ENCODE measurements at regions not wholly inside any gene's neighbourhood (a gene's known extent, or its start where the extent isn't known, plus 50 kb on each side); places are given as distances from the start of the nearest gene placed in this dataset.
A peak's percentile ranks its signal among the peaks of the same experiment; 100 is the strongest.

DNA sequence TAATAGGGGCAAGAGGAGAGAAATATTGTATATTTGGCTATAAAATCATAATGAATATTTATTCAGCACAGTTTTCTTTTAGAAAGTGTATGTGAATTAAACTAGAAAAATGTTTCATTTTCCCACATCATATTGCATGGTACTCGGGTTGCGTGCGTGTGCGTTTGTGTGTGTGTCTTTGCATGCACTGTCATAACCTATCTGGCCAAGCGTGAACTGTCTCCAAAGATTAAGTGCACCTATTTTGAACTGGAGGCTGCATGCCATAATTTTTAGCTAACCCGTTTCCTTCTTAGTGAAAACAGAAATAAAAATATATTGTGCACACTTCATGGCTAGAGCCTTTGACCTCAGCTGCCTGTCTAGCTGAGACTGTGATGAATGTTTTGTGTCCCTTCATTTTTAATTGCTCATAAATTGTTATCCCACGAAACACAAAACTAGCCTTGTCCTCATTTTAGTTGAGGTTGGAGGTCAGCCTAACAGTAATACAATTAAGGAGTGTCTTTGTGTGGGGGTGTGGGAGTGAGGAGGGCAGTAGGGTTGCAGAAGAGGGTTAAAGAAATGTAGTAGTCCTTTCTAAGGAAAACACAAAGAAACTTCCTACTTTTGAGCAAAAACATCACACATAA lies 336.1 kb upstream of the POU3F2 start:
- no peak for DNase-seq

DNA sequence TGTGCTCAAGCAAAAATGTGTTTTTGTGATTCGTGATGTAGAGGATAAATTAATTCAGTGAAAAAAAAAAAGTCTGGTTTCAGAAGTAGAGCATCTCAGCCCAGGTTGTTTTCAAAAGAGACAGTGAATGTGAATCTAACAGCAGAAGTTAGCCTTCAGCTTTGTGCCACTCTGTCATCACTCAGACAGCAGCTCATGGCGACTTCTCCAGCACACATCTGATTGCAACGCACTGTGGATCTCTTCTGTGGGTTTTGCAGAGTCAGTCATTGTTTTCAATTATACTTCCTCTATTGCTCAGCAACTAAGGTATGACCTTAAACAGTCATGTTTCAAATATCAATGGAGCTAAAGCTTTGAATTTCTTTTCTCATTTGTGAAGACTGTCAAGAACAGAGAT lies 335.5 kb upstream of the POU3F2 start:
- DNase-seq = no peak

DNA sequence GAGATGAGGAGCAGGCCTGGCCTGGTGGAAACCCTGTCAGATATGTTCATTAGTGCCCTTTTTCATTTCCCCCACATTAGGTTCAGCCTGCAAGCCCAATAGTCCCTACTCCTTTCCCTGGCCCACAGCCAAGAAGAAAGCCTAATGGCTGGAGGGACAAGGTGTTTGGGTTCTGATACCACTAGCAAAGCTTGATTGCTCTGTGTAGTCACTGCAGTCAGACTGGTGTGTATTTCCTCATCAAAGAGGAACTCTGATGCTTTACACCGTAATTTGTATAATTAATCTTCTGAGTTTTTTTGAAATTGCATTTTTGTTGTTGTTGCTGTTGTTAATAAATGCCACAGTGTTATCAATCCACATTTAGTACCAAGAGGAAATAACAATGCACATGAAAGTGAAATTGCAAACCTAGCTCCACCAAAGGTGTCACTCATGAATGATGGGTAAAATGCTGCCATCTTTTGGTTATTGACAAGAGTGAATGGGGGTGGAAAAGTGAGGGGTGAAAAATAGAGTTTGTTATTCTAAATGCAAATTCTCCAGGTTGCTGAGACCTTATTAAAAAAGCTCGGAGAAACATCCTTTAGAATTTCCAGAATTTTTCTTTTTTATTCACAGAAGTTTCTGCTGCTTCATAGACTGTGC lies 320.2 kb upstream of the POU3F2 start:
- DNase-seq = no peak

DNA sequence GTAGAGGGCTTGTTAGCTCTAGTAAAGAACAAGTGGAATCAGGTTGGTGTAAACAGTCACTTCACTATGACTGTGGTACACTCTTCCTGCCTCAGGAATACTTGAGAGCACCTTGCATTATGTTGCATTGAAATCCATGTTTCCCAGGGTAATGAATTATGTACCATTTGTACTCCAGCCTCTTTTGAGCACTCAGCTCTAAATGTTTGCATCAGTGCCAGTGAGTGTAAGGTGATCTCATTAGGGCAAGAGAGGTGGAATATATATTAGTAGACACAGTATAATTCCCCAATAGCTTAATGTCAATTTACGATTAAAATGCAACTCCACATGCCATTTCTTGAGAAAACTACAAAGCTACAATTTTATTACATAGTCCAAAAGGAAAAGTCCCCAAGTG lies 319.6 kb upstream of the POU3F2 start:
- DNase-seq = no peak

DNA sequence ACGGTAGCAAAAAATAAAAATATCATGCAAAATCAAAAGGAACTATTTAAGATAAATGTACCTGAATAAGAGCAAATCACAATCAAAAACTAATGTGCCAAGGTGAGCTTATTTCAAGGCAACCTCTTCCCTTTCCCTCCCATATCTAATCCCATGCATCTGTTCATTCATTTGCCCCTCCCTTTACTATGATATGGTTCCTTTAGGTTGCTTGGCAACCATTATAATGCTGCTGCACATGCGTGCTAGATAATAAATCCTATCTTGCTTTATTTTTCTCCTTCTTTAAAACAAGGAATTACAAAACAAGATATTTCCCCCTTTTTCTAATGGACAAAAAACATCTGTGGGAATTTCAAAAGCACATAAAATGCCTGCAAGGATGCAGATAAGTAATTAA lies 318.2 kb upstream of the POU3F2 start:
- DNase-seq = no peak

DNA sequence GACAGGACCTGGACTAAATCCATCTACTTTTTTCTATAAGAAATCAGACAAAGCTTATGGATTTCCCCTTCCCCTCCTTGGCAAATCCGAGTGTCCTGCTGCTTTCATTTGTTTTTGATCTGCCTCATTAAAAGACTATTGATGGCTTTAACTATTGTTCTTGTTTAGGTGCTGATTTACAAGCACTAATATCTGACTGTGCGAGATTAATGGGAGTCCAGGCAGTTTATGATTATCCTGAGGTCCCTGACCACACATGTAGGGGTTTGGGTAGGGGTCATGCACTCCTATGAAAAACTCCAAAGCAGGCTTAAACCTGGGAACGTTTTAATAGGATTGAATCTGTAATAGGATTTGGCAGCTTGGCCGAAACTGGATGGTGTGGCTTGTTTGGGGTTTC lies 317.5 kb upstream of the POU3F2 start:
- DNase-seq = no peak

DNA sequence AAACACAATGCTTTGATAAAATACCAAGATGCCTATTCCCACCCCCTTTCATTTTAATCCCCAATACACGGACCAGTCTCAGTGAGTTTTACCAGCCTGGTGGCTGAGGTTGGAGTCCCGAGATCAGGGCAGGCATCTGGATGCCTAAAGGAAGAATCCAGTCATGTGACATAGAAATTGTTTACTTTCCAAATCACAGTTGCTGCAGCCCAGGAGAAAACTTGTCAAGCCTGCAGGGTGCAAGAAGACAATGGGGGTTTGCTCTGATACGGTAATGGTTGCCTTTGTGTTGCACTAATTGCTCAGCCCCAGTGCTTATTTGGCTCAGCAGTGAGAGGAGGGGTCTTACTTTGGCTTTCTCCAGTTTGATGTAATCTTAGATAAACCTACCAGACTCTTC lies 308.5 kb upstream of the POU3F2 start:
- DNase-seq = no peak

DNA sequence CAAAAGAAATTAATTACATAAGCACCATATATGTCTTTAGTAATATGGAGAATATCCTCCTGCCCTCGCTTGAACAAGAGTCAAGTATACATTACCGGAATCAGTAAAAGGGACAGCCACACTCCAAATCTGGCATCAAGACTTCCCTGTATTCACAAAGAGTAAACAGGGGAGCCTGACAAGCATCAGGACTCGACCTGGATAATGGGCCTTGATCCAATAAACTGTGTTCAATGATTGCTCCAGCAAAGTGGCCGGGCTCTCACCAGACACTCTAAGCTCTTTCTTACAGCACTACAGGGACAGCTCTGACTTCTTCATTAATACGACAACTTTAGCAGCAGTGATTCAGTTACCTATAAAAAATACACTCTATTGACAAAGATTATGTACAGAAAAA lies 307.9 kb upstream of the POU3F2 start:
- DNase-seq = no peak

DNA sequence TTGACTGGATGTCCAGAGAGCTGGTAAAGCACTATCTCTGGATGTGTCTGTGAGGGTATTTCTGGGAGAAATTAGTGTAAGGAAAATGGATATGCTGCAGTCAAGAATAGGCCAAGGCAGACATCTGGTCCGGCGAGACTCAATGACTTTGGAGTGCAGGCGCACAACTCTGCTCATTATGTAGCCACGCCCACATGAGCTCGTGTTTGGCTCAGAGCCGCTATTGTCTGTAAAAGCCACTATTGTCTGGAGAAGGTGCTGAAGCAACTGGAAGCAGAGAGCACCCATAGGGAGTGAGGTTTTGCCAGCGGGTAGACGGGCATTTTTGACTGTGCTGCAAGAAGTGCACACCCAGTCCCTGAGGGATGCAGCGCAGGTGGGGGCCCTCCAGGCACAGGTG lies 305.0 kb upstream of the POU3F2 start:
- peak; percentile 56 for DNase-seq

DNA sequence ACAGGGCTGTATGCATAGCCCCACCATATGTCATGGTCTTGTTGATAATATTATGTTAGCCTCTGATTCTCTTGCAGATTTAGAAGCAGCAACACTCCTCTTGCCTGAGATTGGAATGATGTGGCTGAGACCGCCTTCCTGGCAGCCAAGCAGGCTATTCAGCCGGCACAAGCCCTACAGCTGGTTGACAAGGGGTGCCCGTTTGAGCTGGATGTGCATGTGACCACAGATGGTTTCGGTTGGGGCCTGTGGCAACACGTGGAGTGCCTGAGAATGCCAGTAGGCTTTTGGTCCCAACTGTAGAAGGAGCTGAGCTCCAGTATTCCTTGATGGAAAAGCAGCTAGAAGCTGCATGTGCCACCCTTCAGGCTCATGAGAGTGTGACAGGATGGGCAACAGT lies 303.6 kb upstream of the POU3F2 start:
- DNase-seq = no peak

DNA sequence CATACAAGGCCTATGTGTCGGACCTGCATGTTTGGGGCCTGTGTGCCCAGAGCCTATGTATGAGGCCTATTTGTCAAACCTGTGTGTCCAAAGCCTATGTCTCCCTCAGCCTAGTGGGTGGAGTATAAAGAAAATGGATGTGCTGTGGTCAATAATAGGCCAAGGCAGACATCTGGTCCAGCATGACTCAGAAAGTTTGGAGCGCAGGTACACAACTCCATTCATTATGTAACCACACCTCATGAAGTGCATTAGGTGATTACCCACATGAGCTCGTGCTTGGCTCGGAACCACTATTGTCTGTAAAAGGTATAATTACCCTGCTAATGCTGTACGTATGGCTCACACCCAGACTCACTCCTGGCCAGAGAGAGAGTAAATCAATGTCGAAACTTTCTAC lies 302.4 kb upstream of the POU3F2 start:
- no peak for DNase-seq

DNA sequence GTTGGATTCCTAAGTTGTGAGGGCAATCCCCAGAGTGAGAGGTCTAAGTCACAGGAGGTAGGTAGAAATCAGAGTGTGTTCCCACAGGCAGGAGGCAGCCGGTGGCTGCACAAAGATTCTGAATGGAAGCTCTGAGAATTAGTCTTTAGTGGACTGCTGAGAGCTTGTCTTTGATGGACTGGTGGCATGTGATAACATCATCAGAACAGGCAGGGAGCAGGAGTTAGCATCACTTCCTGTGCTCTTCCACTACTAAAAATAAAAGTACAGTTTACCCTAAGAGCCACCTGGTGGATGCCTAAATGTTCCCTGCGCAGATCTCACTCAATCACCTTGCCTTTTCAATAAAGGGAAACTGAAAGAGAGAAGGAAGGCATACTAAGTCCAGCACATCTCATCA lies 294.6 kb upstream of the POU3F2 start:
- DNase-seq = no peak

DNA sequence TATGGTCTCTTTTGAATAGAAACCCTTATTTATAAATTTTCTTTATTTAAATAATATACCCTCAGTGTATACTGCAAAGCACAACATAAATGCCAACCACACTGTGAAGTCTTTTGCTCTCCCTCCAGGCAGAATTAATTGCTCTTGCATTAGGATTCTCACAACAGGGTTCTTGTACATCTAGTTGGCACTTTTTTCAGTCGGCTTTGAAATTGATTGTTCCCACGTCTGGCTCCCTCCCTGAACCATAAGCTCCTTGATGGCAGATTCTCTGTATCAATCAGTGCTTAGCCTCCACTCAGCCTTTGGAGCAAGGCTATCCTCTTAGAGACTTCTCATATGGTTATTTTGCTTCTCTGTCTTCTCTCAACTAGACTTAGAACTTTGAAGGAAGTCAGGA lies 288.0 kb upstream of the POU3F2 start:
- no peak for DNase-seq

DNA sequence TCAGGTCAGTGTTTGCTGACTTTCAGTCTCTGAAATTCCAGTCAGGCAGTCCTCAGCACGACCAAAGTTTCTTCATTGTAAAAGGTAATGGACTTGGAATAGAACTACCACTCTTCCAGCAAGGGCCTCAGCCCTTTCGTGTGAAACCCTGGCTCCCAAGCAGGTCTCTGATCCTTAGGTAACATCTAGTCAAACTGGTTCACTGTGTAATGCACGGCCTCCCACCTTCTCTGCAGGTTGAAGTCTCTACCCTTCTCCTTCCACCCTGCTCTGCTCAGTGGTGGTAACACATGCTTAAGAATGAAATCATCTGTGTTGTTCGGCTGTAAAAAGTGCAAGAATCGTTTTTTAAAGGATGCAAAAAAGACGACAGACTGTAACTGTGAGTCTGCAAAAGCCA lies 287.2 kb upstream of the POU3F2 start:
- DNase-seq = no peak

DNA sequence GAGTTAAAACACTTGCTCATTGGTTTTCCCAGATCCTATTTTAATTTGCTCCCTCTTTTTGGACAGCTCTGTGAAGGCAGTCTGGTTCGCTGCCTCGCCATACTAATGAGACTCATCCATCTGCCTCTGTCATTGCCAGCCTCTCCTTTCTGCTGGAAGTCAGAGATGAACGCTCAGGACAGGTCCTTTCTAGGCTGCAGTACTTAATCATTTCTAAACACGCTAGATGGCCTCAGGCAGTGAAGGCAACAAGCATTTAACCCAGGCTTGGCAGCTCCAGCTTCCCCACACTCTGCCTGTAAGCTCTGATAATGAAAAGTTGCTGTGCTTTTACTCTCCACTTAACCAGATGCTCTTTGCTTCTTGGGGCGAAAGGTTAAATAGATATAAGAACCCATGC lies 286.7 kb upstream of the POU3F2 start:
- DNase-seq = no peak

DNA sequence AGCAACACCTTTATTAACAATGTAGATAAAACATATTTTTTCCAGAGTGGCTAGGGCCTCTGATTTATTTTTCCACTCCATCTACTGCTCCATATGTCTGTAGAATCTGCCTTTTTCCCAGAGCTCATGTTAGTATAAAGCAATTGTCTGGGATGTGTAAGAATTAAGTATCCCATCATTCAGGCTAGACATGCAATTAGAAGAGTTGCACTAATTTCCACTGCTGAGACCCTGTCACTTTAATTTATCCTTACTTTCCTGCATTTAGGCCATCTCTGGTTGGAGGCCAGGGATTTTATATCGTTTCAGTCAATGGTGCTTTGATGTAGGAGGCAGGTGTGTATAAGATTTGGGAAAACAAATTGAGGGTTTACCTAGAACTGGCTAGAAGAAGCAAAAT lies 286.1 kb upstream of the POU3F2 start:
- DNase-seq = no peak

DNA sequence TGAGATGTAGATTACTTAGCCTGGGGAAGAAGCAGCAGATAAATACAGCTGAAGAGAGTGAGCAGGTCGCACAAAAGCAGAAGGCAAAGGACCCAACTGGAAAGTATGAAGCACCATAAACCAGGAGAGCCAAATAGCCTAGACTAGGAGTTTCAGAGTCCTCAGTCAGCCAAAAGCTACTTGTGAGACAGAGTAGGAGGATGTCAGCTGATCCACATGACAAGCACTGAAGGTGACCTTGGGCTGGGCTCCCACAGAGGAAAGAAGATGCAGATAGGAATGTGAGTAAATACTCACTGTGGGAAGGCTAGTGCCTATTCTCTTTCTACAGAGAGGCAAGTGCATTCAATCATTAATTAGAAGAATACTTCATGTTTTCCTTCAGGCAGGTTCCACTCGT lies 274.0 kb upstream of the POU3F2 start:
- no peak for DNase-seq

DNA sequence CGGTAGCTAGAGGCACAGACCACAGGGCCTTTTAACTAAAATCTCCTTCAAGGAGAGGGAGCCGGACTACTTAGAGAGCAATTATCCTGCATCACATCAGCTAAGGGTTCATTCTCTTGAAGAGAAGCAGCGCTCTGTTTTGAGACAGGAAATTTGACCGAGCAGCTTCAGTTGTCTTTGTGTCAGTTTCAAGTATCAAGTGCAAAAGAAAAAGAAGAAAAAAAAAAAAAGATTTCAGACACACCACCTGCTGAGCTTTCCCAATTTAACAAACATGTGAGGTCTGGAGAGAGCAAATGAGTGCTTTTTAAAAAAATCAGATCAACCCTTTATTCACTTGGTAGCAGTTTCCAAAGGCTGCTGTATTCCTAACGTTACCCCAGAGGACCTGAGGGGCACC lies 273.5 kb upstream of the POU3F2 start:
- no peak for DNase-seq

DNA sequence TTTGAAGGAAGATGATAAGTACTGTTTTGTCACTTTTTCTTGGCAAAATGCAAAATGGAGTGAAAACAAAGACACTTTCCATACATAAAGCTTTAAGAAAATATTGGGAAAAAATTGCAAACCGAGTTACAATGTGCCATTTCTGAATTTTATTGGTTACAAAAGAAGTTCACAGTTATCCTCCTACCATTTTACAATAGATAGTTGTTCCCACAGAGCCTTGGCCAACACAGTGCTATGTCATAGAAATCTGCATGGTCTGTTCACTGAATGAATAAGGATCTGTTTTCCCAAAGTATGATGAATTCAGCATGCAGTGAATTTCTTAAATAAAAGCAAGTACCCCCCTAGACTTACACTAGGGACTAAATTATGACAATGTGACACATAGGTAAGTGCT lies 268.2 kb upstream of the POU3F2 start:
- no peak for DNase-seq

DNA sequence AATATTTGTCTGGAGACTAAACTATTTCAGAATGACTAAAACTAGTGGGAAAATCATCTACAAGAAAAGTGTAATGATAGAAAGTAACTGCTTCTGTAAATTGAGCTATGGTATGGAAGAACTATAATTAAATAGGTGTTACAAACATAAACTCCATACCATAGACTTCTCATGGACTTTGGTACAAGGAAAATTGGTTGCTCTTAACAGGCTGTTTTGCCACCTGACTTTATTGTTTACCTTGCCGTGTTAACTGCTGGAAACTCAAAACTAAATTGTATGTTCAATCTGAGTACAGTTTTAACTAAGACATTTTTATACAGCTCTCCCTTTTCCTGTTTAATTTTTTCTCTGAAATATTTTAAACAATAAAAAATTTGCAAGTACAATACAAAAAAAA lies 261.8 kb upstream of the POU3F2 start:
- no peak for DNase-seq

DNA sequence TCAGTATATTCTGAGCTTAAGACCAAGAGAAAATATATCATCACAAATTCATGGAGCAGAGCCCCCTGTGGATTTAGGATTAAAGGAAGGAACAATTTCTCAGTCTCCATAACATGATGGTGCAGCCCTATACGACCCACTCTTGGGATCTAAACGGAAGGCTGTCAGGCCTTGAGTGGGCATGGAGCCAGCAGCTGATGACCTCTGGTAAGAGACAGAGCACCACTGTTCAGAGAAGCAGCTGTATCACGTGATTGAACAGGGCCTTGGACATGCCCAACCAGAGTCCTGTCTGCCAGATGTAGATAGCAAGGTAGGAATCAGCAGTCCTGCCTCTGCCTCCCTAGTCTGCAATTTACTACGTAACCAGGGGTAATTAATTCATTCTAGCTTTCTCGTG lies 259.4 kb upstream of the POU3F2 start:
- no peak for DNase-seq

DNA sequence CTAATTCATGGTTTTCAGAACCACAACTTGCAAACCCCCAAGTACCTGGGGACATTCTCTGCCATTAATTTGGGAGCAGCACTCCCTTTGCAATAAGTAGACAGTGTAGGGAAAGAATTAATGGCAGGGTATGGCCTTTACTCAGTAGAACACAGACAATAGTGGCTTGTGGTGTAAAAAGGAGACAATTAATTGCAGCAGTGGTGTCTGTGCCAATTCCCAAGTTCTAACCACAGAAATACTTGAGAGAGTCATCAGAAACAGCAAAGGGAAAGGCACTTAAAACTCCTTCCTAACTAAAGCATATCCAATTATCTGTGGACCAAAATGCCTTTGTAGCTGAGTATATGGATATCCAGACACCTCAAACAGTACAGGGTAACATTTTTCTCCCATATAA lies 257.6 kb upstream of the POU3F2 start:
- no peak for DNase-seq

DNA sequence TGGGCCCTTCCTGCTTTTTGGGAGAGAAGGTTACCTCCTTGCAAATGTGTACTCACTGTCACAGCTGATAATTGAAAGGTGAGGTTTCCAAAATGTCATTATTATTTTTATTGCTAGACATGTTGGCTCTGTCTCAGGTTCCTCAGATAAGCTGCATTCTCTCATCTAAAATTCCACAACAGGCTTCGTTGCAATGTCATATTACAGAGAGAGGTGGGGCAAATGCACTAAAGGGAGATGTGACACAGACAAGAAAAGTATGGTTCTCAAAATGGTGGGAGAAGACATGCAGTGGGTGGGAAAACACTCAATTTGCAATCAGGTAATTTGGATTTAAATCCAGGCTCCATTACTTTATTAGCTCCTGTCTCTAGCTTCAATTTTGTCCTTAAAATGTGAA lies 256.4 kb upstream of the POU3F2 start:
- DNase-seq = no peak

DNA sequence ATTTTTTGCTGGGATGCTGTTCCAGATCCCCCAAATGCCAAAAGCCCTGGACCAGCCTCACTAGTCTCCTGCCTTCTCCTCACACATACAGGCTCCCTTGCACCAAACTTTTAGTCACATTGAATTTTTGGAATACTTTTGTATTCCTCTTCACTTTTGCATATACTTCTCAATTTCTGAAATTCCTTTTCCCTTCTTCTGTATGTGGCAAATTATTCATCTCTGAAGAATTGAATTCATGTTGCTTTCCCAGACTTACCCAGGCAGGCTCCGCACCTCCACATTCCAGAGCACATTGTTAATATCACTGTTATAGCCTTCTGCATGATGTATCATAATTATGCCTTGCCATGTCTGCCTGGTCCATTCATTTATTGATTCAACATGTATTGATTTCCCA lies 255.3 kb upstream of the POU3F2 start:
- no peak for DNase-seq

DNA sequence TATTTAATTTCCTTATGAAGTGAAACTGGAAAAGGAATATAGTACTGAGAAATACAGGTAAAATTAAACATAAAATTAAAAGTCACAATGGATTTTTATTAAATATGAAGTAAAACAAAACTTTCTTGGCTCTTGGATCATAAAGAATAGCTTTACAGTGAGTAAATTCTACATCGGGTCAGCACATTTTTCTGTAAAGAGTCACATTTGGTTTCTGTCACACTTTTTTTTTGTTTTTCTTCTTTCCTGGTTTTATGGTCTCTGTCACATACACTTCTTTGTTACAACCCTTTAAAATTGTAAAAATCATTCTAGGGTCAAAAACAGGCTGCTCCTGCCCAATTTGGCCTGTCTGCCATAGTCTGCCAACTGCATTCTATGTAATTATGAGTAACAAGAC lies 254.4 kb upstream of the POU3F2 start:
- no peak for DNase-seq

DNA sequence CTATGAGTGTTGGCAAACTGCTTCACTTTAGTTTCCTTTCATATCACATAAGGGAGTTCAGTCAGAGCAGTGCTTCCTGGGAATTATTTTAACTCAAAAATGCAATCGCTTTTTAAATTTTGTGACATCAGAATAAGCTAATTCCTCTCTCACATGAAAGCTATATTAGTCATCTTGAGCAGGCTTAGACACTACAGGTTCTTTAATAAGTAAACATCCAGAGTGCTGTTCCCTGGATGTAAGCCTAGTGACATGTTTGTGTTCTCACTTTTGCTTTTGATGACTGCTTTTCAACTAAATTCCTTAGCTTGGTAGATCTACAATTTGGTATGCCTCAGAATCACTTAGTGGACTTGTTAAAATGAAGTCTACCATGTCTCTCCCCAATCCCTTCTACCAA lies 252.7 kb upstream of the POU3F2 start:
- no peak for DNase-seq
